Neural crest cell (in vitro differentiated cells): ENCODE measurements at regions not wholly inside any gene's neighbourhood (a gene's known extent, or its start where the extent isn't known, plus 50 kb on each side); places are given as distances from the start of the nearest gene placed in this dataset.
A peak's percentile ranks its signal among the peaks of the same experiment; 100 is the strongest.
"Not testable (repeated sequence)": the region's sequence is repeated elsewhere in the genome, so short reads cannot be mapped to it uniquely, and the experiment has no call there.

Source experiments
- DNase-seq: peaks from one replicate; pipeline ENCODE4 v3.0.0; 2021; ENCODE audit warnings: low read depth, mixed read lengths, low spot score
- H3K27ac Mint-ChIP-seq: one replicate; pipeline ENCODE4 v1.8.0; 2021; ENCODE audit warnings: mild to moderate bottlenecking, mixed read lengths; ENCODE audit not compliant: unreplicated experiment
- H3K27me3 Mint-ChIP-seq: 2 replicates; pipeline ENCODE4 v1.8.0; 2021; ENCODE audit warnings: low read depth, mild to moderate bottlenecking, mixed read lengths
- H3K36me3 Mint-ChIP-seq: 2 replicates; pipeline ENCODE4 v1.8.0; 2021; ENCODE audit warnings: low read depth, mild to moderate bottlenecking, mixed read lengths
- H3K4me1 Mint-ChIP-seq: 2 replicates; pipeline ENCODE4 v1.8.0; 2021; ENCODE audit warnings: mixed read lengths
- H3K4me3 Mint-ChIP-seq: one replicate; pipeline ENCODE4 v1.8.0; 2021; ENCODE audit warnings: mild to moderate bottlenecking, mixed read lengths
- H3K9me3 Mint-ChIP-seq: 2 replicates; pipeline ENCODE4 v1.8.0; 2021; ENCODE audit warnings: mixed read lengths
- CTCF ChIP-seq: fragments of 200-600 bp; sonication (generic); conservative IDR thresholded peaks from 2 replicates; pipeline ENCODE4 v1.5.0; 2021; ENCODE audit warnings: antibody characterized with exemption, mild to moderate bottlenecking

GRCh38 chr16:88202207-88202745, 180.5 kb upstream of the ZNF469 start:
- no peak for DNase-seq
- Mint-ChIP-seq H3K27me3 (no peaks in the 10 kb centered on the region), H3K4me3 (no peak overlapping the region), H3K27ac (no peak overlapping the region), H3K9me3 (no peaks in the 10 kb centered on the region), H3K36me3 (no peaks in the 10 kb centered on the region), H3K4me1 (peaks cover 10% of the 10 kb centered on the region)
- no peak for TF ChIP-seq CTCF

GRCh38 chr16:88202856-88203681, 179.7 kb upstream of the ZNF469 start:
- H3K4me1 Mint-ChIP-seq, result peaks cover 10% of the 10 kb centered on the region
- H3K27ac Mint-ChIP-seq, H3K36me3 Mint-ChIP-seq, DNase-seq, H3K27me3 Mint-ChIP-seq, H3K4me3 Mint-ChIP-seq, H3K9me3 Mint-ChIP-seq: not testable (repeated sequence)

- not testable (repeated sequence) for H3K27me3 Mint-ChIP-seq
Measured at GRCh38 chr16:88204131-88205110, 178.3 kb upstream of the ZNF469 start.

GRCh38 chr16:88205482-88205881, 177.3 kb upstream of the ZNF469 start:
- H3K4me3 Mint-ChIP-seq, DNase-seq, H3K27me3 Mint-ChIP-seq, H3K4me1 Mint-ChIP-seq, H3K9me3 Mint-ChIP-seq, H3K36me3 Mint-ChIP-seq: not testable (repeated sequence)
- peak overlapping the region; percentile 47 for H3K27ac Mint-ChIP-seq

More at GRCh38 chr16:88204131-88205110, 178.3 kb upstream of the ZNF469 start:
- not testable (repeated sequence) for H3K36me3 Mint-ChIP-seq, H3K4me3 Mint-ChIP-seq, DNase-seq, H3K9me3 Mint-ChIP-seq, H3K27ac Mint-ChIP-seq
- peaks cover 10% of the 10 kb centered on the region for H3K4me1 Mint-ChIP-seq

- H3K9me3 Mint-ChIP-seq, H3K36me3 Mint-ChIP-seq, DNase-seq, H3K4me1 Mint-ChIP-seq, H3K27ac Mint-ChIP-seq, H3K27me3 Mint-ChIP-seq, H3K4me3 Mint-ChIP-seq: not testable (repeated sequence)
Measured at GRCh38 chr16:88206006-88206405, 176.8 kb upstream of the ZNF469 start.

- not testable (repeated sequence) for H3K9me3 Mint-ChIP-seq, H3K27me3 Mint-ChIP-seq, DNase-seq, H3K4me1 Mint-ChIP-seq, H3K36me3 Mint-ChIP-seq, H3K27ac Mint-ChIP-seq, H3K4me3 Mint-ChIP-seq
Measured at GRCh38 chr16:88206516-88206915, 176.2 kb upstream of the ZNF469 start.

GRCh38 chr16:88208112-88208511, 174.6 kb upstream of the ZNF469 start:
- no peak overlapping the region for H3K4me3 Mint-ChIP-seq
- DNase-seq, result no peak
- TF ChIP-seq CTCF, result no peak
- H3K27me3 Mint-ChIP-seq, result no peaks in the 10 kb centered on the region
- H3K27ac Mint-ChIP-seq, result no peak overlapping the region
- peaks cover 3% of the 10 kb centered on the region for H3K4me1 Mint-ChIP-seq
- H3K9me3 Mint-ChIP-seq, result peaks cover 6% of the 10 kb centered on the region
- H3K36me3 Mint-ChIP-seq, result peaks cover 3% of the 10 kb centered on the region

GRCh38 chr16:88208776-88209175, 174.0 kb upstream of the ZNF469 start:
- H3K27me3 Mint-ChIP-seq, H3K27ac Mint-ChIP-seq, H3K4me3 Mint-ChIP-seq, DNase-seq, H3K36me3 Mint-ChIP-seq, H3K9me3 Mint-ChIP-seq, H3K4me1 Mint-ChIP-seq: not testable (repeated sequence)

- H3K27ac Mint-ChIP-seq, H3K27me3 Mint-ChIP-seq, H3K36me3 Mint-ChIP-seq, H3K4me3 Mint-ChIP-seq, DNase-seq, H3K9me3 Mint-ChIP-seq, H3K4me1 Mint-ChIP-seq: not testable (repeated sequence)
Measured at GRCh38 chr16:88209579-88209978, 173.2 kb upstream of the ZNF469 start.

GRCh38 chr16:88213937-88214336, 168.8 kb upstream of the ZNF469 start:
- not testable (repeated sequence) for DNase-seq, H3K27me3 Mint-ChIP-seq, H3K4me1 Mint-ChIP-seq, H3K4me3 Mint-ChIP-seq, H3K36me3 Mint-ChIP-seq, H3K9me3 Mint-ChIP-seq, H3K27ac Mint-ChIP-seq
